ENCODE measurements at regions not wholly inside any gene's neighbourhood (a gene's known extent, or its start where the extent isn't known, plus 50 kb on each side); places are given as distances from the start of the nearest gene placed in this dataset.

DNA sequence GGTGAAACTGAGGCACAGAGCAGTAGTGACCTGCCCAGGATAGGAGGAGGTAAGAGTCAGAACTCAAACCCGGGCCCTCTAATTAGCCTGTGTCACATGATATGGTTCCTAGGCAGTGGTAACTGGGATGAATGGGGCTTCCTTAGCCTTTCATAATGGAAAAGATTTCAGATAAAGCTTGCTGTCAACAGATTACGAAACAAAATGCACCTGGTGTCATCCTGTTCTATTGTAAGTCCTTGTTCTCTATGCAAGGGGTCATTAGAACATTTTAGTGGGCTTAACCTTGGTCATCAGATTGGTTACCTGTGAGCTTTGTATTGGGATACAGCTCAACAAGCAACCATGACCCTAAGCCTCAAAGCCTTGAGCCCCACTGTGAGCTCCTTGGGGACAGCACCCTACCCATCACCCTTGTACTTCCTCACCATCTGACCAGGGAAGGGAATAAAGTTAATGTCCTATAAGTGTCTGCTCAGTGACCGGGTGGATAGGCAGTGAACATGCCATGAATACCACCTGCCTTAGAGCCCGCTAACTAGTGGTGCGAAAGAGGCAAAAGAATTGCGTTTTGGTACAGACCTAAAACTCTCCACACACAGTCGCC lies 70.3 kb upstream of the RMDN2 start:
- no peak for TF ChIP-seq POLR2A (IDR thresholded peaks at IDR 0.05)
- no peak for TF ChIP-seq POLR2AphosphoS5 (IDR thresholded peaks at IDR 0.05)
- TF ChIP-seq, protein P1, sequence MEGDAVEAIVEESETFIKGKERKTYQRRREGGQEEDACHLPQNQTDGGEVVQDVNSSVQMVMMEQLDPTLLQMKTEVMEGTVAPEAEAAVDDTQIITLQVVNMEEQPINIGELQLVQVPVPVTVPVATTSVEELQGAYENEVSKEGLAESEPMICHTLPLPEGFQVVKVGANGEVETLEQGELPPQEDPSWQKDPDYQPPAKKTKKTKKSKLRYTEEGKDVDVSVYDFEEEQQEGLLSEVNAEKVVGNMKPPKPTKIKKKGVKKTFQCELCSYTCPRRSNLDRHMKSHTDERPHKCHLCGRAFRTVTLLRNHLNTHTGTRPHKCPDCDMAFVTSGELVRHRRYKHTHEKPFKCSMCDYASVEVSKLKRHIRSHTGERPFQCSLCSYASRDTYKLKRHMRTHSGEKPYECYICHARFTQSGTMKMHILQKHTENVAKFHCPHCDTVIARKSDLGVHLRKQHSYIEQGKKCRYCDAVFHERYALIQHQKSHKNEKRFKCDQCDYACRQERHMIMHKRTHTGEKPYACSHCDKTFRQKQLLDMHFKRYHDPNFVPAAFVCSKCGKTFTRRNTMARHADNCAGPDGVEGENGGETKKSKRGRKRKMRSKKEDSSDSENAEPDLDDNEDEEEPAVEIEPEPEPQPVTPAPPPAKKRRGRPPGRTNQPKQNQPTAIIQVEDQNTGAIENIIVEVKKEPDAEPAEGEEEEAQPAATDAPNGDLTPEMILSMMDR (IDR thresholded peaks at IDR 0.05) = no peak
- intact Hi-C loops (cut with DNase I) = no loop called here
- Histone ChIP-seq H3K36me3 (no peaks in the 10 kb centered on the region), H3K27ac (peak overlapping the region; percentile 25 to 69), H3K4me3 (no peak overlapping the region), H3K4me1 (replicated peaks) (no peaks in the 10 kb centered on the region), H3K27me3 (replicated peaks; ENCODE audit: insufficient read depth) (no peaks in the 10 kb centered on the region), H3K9me3 (no peaks in the 10 kb centered on the region)
- WGBS = 86% methylated on average over 7 of the region's 7 CpGs
- no peak for DNase-seq (ENCODE audit: low spot score)

GRCh38 chr2:37855283-37856041 lies 69.6 kb upstream of the RMDN2 start:
- H3K4me3 ChIP-seq = no peak overlapping the region
- H3K4me1 ChIP-seq (replicated peaks) = no peaks in the 10 kb centered on the region
- TF ChIP-seq, protein P1 (IDR thresholded peaks at IDR 0.05) = no peak
- peak; percentile 9 for TF ChIP-seq POLR2AphosphoS5 (IDR thresholded peaks at IDR 0.05)
- intact Hi-C loops (cut with DNase I) = no loop called here
- peak; percentile 22 for DNase-seq (ENCODE audit: low spot score)
- no peaks in the 10 kb centered on the region for H3K27me3 ChIP-seq (replicated peaks; ENCODE audit: insufficient read depth)
- peak overlapping the region; percentile 25 to 69 for H3K27ac ChIP-seq
- 31% methylated on average over 13 of the region's 13 CpGs for WGBS
- no peaks in the 10 kb centered on the region for H3K9me3 ChIP-seq
- H3K36me3 ChIP-seq = no peaks in the 10 kb centered on the region

DNA sequence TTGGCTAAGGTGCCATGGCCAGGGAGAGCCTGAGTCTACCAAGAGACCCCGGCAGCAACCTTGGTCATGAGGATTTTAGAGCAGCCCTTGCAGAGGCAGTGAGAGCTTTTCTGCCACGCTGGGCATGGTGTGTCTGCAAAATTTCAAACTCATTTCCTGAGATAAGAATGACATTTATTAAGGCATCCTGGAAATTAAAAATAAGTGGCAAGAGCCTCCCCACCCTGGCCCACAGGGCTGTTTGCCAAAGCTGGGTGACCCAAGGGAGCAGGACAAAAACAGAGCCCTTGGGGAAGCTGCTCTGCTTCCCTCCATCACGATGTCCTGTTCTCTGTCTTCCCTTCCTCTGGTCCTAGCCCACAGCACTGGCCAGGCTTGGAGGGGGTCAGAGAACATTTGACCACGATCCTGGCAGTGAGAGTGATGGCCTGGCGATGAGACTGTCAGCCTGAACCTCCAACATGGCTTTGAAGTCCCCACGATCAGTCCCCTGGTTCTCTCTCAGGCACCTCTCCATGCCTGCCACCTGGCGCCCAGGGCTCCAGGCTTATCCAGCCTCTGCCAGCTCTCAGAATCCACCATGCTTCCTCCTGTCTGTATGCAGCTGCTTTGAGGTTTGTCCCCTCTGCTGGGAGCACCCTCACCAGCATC lies 68.9 kb upstream of the RMDN2 start:
- TF ChIP-seq POLR2A (IDR thresholded peaks at IDR 0.05) (no peak), POLR2AphosphoS5 (IDR thresholded peaks at IDR 0.05) (no peak)
- TF ChIP-seq, protein P1 (IDR thresholded peaks at IDR 0.05) = no peak
- intact Hi-C loops (cut with DNase I) = no loop called here
- WGBS = 73% methylated on average over 7 of the region's 7 CpGs
- no peaks in the 10 kb centered on the region for H3K9me3 ChIP-seq
- H3K4me3 ChIP-seq = no peak overlapping the region
- no peaks in the 10 kb centered on the region for H3K4me1 ChIP-seq (replicated peaks)
- peak overlapping the region; percentile 25 to 69 for H3K27ac ChIP-seq
- no peaks in the 10 kb centered on the region for H3K36me3 ChIP-seq
- DNase-seq (ENCODE audit: low spot score) = no peak
- no peaks in the 10 kb centered on the region for H3K27me3 ChIP-seq (replicated peaks; ENCODE audit: insufficient read depth)

DNA sequence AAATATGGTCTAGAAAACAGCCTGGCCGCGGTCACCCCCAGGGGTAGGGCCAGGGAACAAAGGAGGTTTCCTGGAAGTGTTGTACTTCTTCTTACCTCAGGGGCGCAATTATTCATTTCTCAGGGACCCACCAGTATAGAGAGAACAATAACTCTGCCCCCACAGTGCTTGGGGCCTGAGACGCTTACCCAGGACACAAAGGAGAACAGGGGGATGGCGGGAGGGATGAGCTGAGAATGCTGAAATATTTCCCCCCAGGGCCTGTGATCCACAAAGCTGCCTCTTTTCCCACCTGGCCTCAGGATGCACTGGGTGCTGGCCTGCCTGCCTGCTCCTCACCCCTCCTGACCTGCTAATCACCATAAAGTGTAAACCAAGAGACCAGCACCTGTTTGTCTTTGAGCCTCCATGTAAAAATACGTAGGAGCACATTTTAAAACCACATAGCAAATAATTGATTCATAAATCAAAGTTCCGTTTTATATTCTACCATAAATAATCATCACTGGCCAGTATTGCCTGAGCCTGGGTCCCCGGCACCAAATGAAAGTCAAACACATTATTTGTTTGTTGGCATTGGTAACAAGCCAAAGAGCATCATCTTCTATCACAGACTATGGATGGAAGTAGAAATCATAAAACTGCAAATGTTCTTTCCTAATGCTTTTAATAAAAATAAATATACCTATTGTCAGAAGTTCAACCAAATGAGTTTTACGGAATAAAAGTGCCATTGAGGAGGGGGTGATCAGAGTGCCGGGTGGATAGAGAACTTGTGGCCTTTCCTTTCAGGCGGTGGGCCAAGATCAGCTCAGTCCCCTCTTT lies 67.3 kb upstream of the RMDN2 start:
- Histone ChIP-seq H3K36me3 (no peaks in the 10 kb centered on the region), H3K4me3 (no peak overlapping the region), H3K4me1 (replicated peaks) (no peaks in the 10 kb centered on the region), H3K9me3 (no peaks in the 10 kb centered on the region), H3K27me3 (replicated peaks; ENCODE audit: insufficient read depth) (no peaks in the 10 kb centered on the region), H3K27ac (peak overlapping the region; percentile 76 to 79)
- intact Hi-C loops (cut with DNase I) = no loop called here
- 48% methylated on average over 11 of the region's 11 CpGs for WGBS
- DNase-seq (ENCODE audit: low spot score) = no peak
- peak; percentile 55 for TF ChIP-seq POLR2AphosphoS5 (IDR thresholded peaks at IDR 0.05)
- TF ChIP-seq, protein P1 (IDR thresholded peaks at IDR 0.05) = no peak

Data from prostate gland (tissue), 2 donors.